Esophagus squamous epithelium (tissue), 4 donors: ENCODE measurements at regions not wholly inside any gene's neighbourhood (a gene's known extent, or its start where the extent isn't known, plus 50 kb on each side); places are given as distances from the start of the nearest gene placed in this dataset.

Source experiments
- CTCF ChIP-seq, 6 experiments: fragments of 450-650 bp in 4 of 6; fragments of 200-600 bp in 2 of 6; sonication (generic) in 2 of 6; IDR thresholded peaks; one replicate each; pipeline ENCODE4 v1.5.1; 2016 to 2019; ENCODE audit warnings: antibody characterized with exemption in 6 of 6, mild to moderate bottlenecking in 4 of 6, moderate library complexity in 4 of 6
- POLR2A ChIP-seq, 4 donors: fragments of 450-650 bp; IDR thresholded peaks; one replicate each; pipeline ENCODE4 v1.6.1; 2017; ENCODE audit warnings: antibody characterized with exemption in 4 of 4, mild to moderate bottlenecking in 4 of 4, moderate library complexity in 3 of 4

GRCh38 chr10:29734640-29734961 lies 99.8 kb upstream of the SVIL start:
- TF ChIP-seq CTCF (IDR thresholded peaks at IDR 0.05): no peak
- no peak for TF ChIP-seq POLR2A (IDR thresholded peaks at IDR 0.05)
